Brain microvascular endothelial cell (primary cell): ENCODE measurements at regions not wholly inside any gene's neighbourhood (a gene's known extent, or its start where the extent isn't known, plus 50 kb on each side); places are given as distances from the start of the nearest gene placed in this dataset.
"Not testable (repeated sequence)": the region's sequence is repeated elsewhere in the genome, so short reads cannot be mapped to it uniquely, and the experiment has no call there.

Experiments used
- DNase-seq: peaks from one replicate; pipeline ENCODE4 v3.0.0-alpha.2; 2020
- H3K27ac ChIP-seq: fragments of 250-450 bp; sonication (Bioruptor Pico); 2 replicates; pipeline ENCODE4 v1.5.1; 2020; ENCODE audit warnings: mild to moderate bottlenecking, moderate library complexity
- H3K27me3 ChIP-seq: fragments of 250-450 bp; sonication (Bioruptor Pico); replicated peaks from 2 replicates; pipeline ENCODE4 v1.5.1; 2020; ENCODE audit warnings: mild to moderate bottlenecking
- H3K36me3 ChIP-seq: fragments of 250-450 bp; sonication (Bioruptor Pico); replicated peaks from 2 replicates; pipeline ENCODE4 v1.5.1; 2020; ENCODE audit warnings: mild to moderate bottlenecking
- H3K4me3 ChIP-seq: 2 replicates; pipeline ENCODE4 v1.5.1; 2011; ENCODE audit warnings: low read depth, mild to moderate bottlenecking, control low read depth, low read length, moderate library complexity
- in situ Hi-C: cut with HindIII; loops from 2 replicates; pipeline ENCODE4 v1.10.0; 2017; ENCODE audit warnings: low sequenced_read_pairs, low pct_ligation_motif_present

- H3K27ac ChIP-seq, DNase-seq, in situ Hi-C loops, H3K27me3 ChIP-seq, H3K4me3 ChIP-seq, H3K36me3 ChIP-seq: not testable (repeated sequence)
Measured at GRCh38 chr15:20251214-20252005, 290.2 kb downstream of the GOLGA6L6 start.

- H3K36me3 ChIP-seq, H3K27me3 ChIP-seq, H3K27ac ChIP-seq, in situ Hi-C loops, DNase-seq, H3K4me3 ChIP-seq: not testable (repeated sequence)
Measured at GRCh38 chr15:20250206-20250605, 291.4 kb downstream of the GOLGA6L6 start.

- DNase-seq, H3K27me3 ChIP-seq, H3K36me3 ChIP-seq, H3K27ac ChIP-seq, in situ Hi-C loops, H3K4me3 ChIP-seq: not testable (repeated sequence)
Measured at GRCh38 chr15:20249677-20249970, 292.0 kb downstream of the GOLGA6L6 start.

- in situ Hi-C loops, DNase-seq, H3K36me3 ChIP-seq: not testable (repeated sequence)
Measured at GRCh38 chr15:20248434-20248833, 293.2 kb downstream of the GOLGA6L6 start.

GRCh38 chr15:20247137-20247536 lies 294.5 kb downstream of the GOLGA6L6 start:
- H3K27ac ChIP-seq, H3K4me3 ChIP-seq, H3K27me3 ChIP-seq, H3K36me3 ChIP-seq, in situ Hi-C loops, DNase-seq: not testable (repeated sequence)

More at GRCh38 chr15:20248434-20248833, 293.2 kb downstream of the GOLGA6L6 start:
- H3K27ac ChIP-seq, H3K4me3 ChIP-seq, H3K27me3 ChIP-seq: not testable (repeated sequence)

GRCh38 chr15:20246624-20247023 lies 295.0 kb downstream of the GOLGA6L6 start:
- DNase-seq, H3K4me3 ChIP-seq, H3K36me3 ChIP-seq, H3K27me3 ChIP-seq, in situ Hi-C loops, H3K27ac ChIP-seq: not testable (repeated sequence)

GRCh38 chr15:20245856-20246255 lies 295.7 kb downstream of the GOLGA6L6 start:
- in situ Hi-C loops, H3K36me3 ChIP-seq: not testable (repeated sequence)

GRCh38 chr15:20244792-20245191 lies 296.8 kb downstream of the GOLGA6L6 start:
- H3K36me3 ChIP-seq, in situ Hi-C loops, DNase-seq, H3K27ac ChIP-seq, H3K4me3 ChIP-seq, H3K27me3 ChIP-seq: not testable (repeated sequence)

More at GRCh38 chr15:20245856-20246255, 295.7 kb downstream of the GOLGA6L6 start:
- not testable (repeated sequence) for H3K27ac ChIP-seq, H3K4me3 ChIP-seq, DNase-seq, H3K27me3 ChIP-seq

- H3K36me3 ChIP-seq, in situ Hi-C loops, DNase-seq, H3K4me3 ChIP-seq, H3K27me3 ChIP-seq, H3K27ac ChIP-seq: not testable (repeated sequence)
Measured at GRCh38 chr15:20243486-20244240, 297.9 kb downstream of the GOLGA6L6 start.

- in situ Hi-C loops, H3K36me3 ChIP-seq, H3K4me3 ChIP-seq, DNase-seq, H3K27me3 ChIP-seq, H3K27ac ChIP-seq: not testable (repeated sequence)
Measured at GRCh38 chr15:20240366-20240917, 301.2 kb downstream of the GOLGA6L6 start.

- H3K4me3 ChIP-seq, H3K27me3 ChIP-seq, in situ Hi-C loops, DNase-seq, H3K36me3 ChIP-seq, H3K27ac ChIP-seq: not testable (repeated sequence)
Measured at GRCh38 chr15:20239186-20239585, 302.4 kb downstream of the GOLGA6L6 start.

- H3K36me3 ChIP-seq, H3K4me3 ChIP-seq, H3K27ac ChIP-seq, DNase-seq, H3K27me3 ChIP-seq, in situ Hi-C loops: not testable (repeated sequence)
Measured at GRCh38 chr15:20237256-20238020, 304.2 kb downstream of the GOLGA6L6 start.

- DNase-seq, H3K4me3 ChIP-seq, in situ Hi-C loops: not testable (repeated sequence)
Measured at GRCh38 chr15:20235728-20236127, 305.9 kb downstream of the GOLGA6L6 start.

GRCh38 chr15:20234006-20234540 lies 307.5 kb downstream of the GOLGA6L6 start:
- in situ Hi-C loops, DNase-seq: not testable (repeated sequence)

More at GRCh38 chr15:20235728-20236127, 305.9 kb downstream of the GOLGA6L6 start:
- H3K27ac ChIP-seq, H3K27me3 ChIP-seq, H3K36me3 ChIP-seq: not testable (repeated sequence)

More at GRCh38 chr15:20234006-20234540, 307.5 kb downstream of the GOLGA6L6 start:
- not testable (repeated sequence) for H3K4me3 ChIP-seq, H3K36me3 ChIP-seq, H3K27ac ChIP-seq, H3K27me3 ChIP-seq
